DOHH2 (cell line): ENCODE measurements at regions not wholly inside any gene's neighbourhood (a gene's known extent, or its start where the extent isn't known, plus 50 kb on each side); places are given as distances from the start of the nearest gene placed in this dataset.
"Not testable (repeated sequence)": the region's sequence is repeated elsewhere in the genome, so short reads cannot be mapped to it uniquely, and the experiment has no call there.

Source experiments
- H3F3A ChIP-seq: fragments of 200-600 bp; sonication (generic), shearing (Covaris generic); 2 replicates; pipeline ENCODE4 v1.6.0; 2016; ENCODE audit warnings: antibody characterized with exemption, mild to moderate bottlenecking; ENCODE audit not compliant: control insufficient read depth, insufficient read depth
- H3K27ac ChIP-seq: fragments of 200-600 bp; sonication (generic); 2 replicates; pipeline ENCODE4 v1.5.1; 2014; ENCODE audit warnings: low read depth, mild to moderate bottlenecking, low read length, moderate library complexity
- H3K27me3 ChIP-seq: fragments of 200-600 bp; sonication (generic); 2 replicates; pipeline ENCODE4 v1.6.1; 2014; ENCODE audit warnings: mild to moderate bottlenecking, low read length, mixed read lengths; ENCODE audit not compliant: control insufficient read depth
- H3K36me3 ChIP-seq: fragments of 200-600 bp; sonication (generic); 2 replicates; pipeline ENCODE4 v1.6.1; 2014; ENCODE audit warnings: mild to moderate bottlenecking, low read length, moderate library complexity, mixed read lengths; ENCODE audit not compliant: control insufficient read depth
- H3K4me1 ChIP-seq: fragments of 200-600 bp; sonication (generic); 2 replicates; pipeline ENCODE4 v1.6.1; 2014; ENCODE audit warnings: mild to moderate bottlenecking, low read length, mixed read lengths; ENCODE audit not compliant: control insufficient read depth
- H3K4me2 ChIP-seq: fragments of 200-600 bp; sonication (generic); 2 replicates; pipeline ENCODE4 v1.6.0; 2014; ENCODE audit warnings: mild to moderate bottlenecking, low read length, moderate library complexity
- H3K4me3 ChIP-seq: fragments of 200-600 bp; sonication (generic); 2 replicates; pipeline ENCODE4 v1.5.1; 2014; ENCODE audit warnings: mild to moderate bottlenecking, low read length, mixed read lengths
- H3K79me2 ChIP-seq: fragments of 200-600 bp; sonication (generic); 2 replicates; pipeline ENCODE4 v1.6.1; 2014; ENCODE audit warnings: mild to moderate bottlenecking, low read length, mixed read lengths; ENCODE audit not compliant: control insufficient read depth
- H3K9me2 ChIP-seq: fragments of 200-600 bp; sonication (generic); replicated peaks from 2 replicates; pipeline ENCODE4 v1.6.1; 2014; ENCODE audit warnings: mild to moderate bottlenecking, low read length, mixed read lengths; ENCODE audit not compliant: control insufficient read depth
- H3K9me3 ChIP-seq: fragments of 200-600 bp; sonication (generic); 2 replicates; pipeline ENCODE4 v1.6.1; 2014; ENCODE audit warnings: antibody characterized with exemption, low read length, mixed read lengths; ENCODE audit not compliant: control insufficient read depth, insufficient read depth
- H4K20me1 ChIP-seq: fragments of 200-600 bp; sonication (generic); 2 replicates; pipeline ENCODE4 v1.6.0; 2014; ENCODE audit warnings: low read depth, mild to moderate bottlenecking, antibody characterized with exemption, low read length, moderate library complexity; ENCODE audit not compliant: control insufficient read depth, insufficient read depth
- EZH2phosphoT487 ChIP-seq: fragments of 200-600 bp; sonication (generic); IDR thresholded peaks from 2 replicates; pipeline ENCODE4 v1.6.1; 2017; ENCODE audit warnings: borderline replicate concordance, mild to moderate bottlenecking, antibody characterized with exemption, low read length, moderate library complexity, mixed read lengths
- TF ChIP-seq, protein P1 (sequence below): fragments of 200-600 bp; sonication (generic); IDR thresholded peaks from one replicate; pipeline ENCODE4 v1.5.1; 2014; ENCODE audit warnings: antibody characterized with exemption, mild to moderate bottlenecking, low read depth, low read length; ENCODE audit not compliant: poor library complexity, severe bottlenecking

DNA sequence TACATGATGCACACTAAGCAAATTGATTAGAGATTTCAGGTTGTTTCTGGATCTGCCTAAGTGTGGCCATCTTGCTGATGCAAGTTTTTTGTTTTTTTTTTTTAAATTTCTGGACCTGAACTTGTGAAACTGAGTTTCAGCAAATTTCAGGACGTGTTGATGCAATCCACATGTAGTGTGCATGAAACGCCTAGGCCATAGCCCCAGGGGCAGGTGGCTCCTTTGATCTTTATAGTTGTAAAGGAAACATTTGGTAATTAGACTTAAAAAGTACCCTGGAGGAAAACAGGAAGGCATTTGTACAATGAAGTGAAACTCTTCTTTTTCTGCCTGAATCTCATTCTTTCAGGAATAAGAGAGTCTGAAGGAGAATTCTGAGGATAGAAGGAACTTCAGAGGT is 162.2 kb upstream of the LHX8 start:
- H3K27me3 ChIP-seq: no peaks in the 10 kb centered on the region
- H3K9me2 ChIP-seq: no peaks in the 10 kb centered on the region
- no peak overlapping the region for H3K4me3 ChIP-seq
- no peaks in the 10 kb centered on the region for H3K9me3 ChIP-seq
- peaks cover 6% of the 10 kb centered on the region; the same call in 1 of the 2 replicates for H3K4me1 ChIP-seq
- no peaks in the 10 kb centered on the region for H4K20me1 ChIP-seq
- no peaks in the 10 kb centered on the region for H3F3A ChIP-seq
- H3K27ac ChIP-seq: no peak overlapping the region
- TF ChIP-seq EZH2phosphoT487: no peak
- TF ChIP-seq, protein P1, sequence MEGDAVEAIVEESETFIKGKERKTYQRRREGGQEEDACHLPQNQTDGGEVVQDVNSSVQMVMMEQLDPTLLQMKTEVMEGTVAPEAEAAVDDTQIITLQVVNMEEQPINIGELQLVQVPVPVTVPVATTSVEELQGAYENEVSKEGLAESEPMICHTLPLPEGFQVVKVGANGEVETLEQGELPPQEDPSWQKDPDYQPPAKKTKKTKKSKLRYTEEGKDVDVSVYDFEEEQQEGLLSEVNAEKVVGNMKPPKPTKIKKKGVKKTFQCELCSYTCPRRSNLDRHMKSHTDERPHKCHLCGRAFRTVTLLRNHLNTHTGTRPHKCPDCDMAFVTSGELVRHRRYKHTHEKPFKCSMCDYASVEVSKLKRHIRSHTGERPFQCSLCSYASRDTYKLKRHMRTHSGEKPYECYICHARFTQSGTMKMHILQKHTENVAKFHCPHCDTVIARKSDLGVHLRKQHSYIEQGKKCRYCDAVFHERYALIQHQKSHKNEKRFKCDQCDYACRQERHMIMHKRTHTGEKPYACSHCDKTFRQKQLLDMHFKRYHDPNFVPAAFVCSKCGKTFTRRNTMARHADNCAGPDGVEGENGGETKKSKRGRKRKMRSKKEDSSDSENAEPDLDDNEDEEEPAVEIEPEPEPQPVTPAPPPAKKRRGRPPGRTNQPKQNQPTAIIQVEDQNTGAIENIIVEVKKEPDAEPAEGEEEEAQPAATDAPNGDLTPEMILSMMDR: no peak
- no peak overlapping the region for H3K4me2 ChIP-seq
- no peaks in the 10 kb centered on the region for H3K36me3 ChIP-seq
- H3K79me2 ChIP-seq: no peaks in the 10 kb centered on the region

DNA sequence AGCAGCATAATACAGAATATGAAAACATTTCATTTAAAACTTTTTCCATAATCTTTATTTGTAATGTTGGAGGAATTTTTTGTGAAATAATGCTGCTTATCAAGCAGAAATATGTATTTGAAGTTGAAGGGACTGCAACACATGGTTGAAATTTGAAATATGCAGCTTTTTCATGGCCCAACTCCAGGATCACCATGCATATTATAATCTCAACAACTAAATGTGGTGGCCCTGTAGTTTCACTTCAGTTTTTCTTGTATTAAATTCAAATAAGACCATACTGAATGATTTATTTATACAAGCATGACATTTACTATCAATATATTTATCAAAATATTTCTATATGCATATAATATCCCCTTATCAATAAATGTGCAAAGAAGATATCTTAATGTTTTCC is 157.7 kb upstream of the LHX8 start:
- peaks cover 6% of the 10 kb centered on the region; the same call in 1 of the 2 replicates for H3K4me1 ChIP-seq
- no peaks in the 10 kb centered on the region for H3K79me2 ChIP-seq
- no peaks in the 10 kb centered on the region for H3F3A ChIP-seq
- H3K4me3 ChIP-seq: no peak overlapping the region
- no peak overlapping the region for H3K27ac ChIP-seq
- H3K27me3 ChIP-seq: no peaks in the 10 kb centered on the region
- no peaks in the 10 kb centered on the region for H3K9me2 ChIP-seq
- no peak overlapping the region for H3K4me2 ChIP-seq
- H3K36me3 ChIP-seq: no peaks in the 10 kb centered on the region
- H3K9me3 ChIP-seq: no peaks in the 10 kb centered on the region
- no peaks in the 10 kb centered on the region for H4K20me1 ChIP-seq
- TF ChIP-seq, protein P1: no peak
- no peak for TF ChIP-seq EZH2phosphoT487

- H3K9me3 ChIP-seq, H3K36me3 ChIP-seq, H4K20me1 ChIP-seq, H3K79me2 ChIP-seq, H3F3A ChIP-seq, H3K9me2 ChIP-seq, H3K27me3 ChIP-seq, H3K4me2 ChIP-seq, H3K4me3 ChIP-seq, H3K4me1 ChIP-seq, H3K27ac ChIP-seq: not testable (repeated sequence)
Observed at GRCh38 chr1:74992448-74992847, 141.7 kb upstream of the LHX8 start.

DNA sequence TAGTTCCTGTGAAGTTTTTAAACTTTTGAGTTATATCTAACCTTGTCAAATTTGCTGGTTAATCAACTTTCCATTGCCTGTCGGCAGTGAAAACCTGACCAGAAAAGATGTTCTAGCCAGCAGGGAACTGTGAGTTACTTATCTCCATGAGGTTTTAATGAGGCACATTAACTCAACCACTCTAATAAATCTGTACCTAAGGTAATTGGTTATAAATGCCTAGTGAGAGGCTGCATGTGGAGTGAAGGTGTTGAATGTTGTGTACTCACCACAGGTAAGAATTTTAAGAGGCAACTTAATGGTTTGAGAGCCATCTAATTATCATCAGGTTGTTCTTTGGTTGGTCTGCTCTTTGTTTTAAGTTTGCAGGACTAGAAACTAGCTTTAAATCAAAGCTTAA is 138.4 kb upstream of the LHX8 start:
- H3K9me3 ChIP-seq: no peaks in the 10 kb centered on the region
- H3F3A ChIP-seq: no peaks in the 10 kb centered on the region
- no peaks in the 10 kb centered on the region for H3K27me3 ChIP-seq
- H3K27ac ChIP-seq: no peak overlapping the region
- H3K9me2 ChIP-seq: no peaks in the 10 kb centered on the region
- H3K79me2 ChIP-seq: no peaks in the 10 kb centered on the region
- no peaks in the 10 kb centered on the region for H3K36me3 ChIP-seq
- H3K4me1 ChIP-seq: no peaks in the 10 kb centered on the region
- no peak overlapping the region for H3K4me3 ChIP-seq
- TF ChIP-seq, protein P1: no peak
- TF ChIP-seq EZH2phosphoT487: no peak
- H4K20me1 ChIP-seq: no peaks in the 10 kb centered on the region
- no peak overlapping the region for H3K4me2 ChIP-seq
